Testis (tissue), 2 donors: ENCODE measurements at regions not wholly inside any gene's neighbourhood (a gene's known extent, or its start where the extent isn't known, plus 50 kb on each side); places are given as distances from the start of the nearest gene placed in this dataset.
"Not testable (repeated sequence)": the region's sequence is repeated elsewhere in the genome, so short reads cannot be mapped to it uniquely, and the experiment has no call there.

Experiments
- DNase-seq: peaks from one replicate; pipeline ENCODE4 v3.0.0-alpha.2; 2019
- H3K27ac ChIP-seq, 2 donors: fragments of 200-600 bp; sonication (generic); one replicate each; pipeline ENCODE4 v1.5.1; 2019
- H3K27me3 ChIP-seq: fragments of 200-600 bp; sonication (generic); one replicate; pipeline ENCODE4 v1.5.1; 2019
- H3K36me3 ChIP-seq: fragments of 200-600 bp; sonication (generic); one replicate; pipeline ENCODE4 v1.5.1; 2017; ENCODE audit warnings: low read depth; ENCODE audit errors: missing control alignments
- H3K4me1 ChIP-seq: fragments of 200-600 bp; sonication (generic); one replicate; pipeline ENCODE4 v1.5.1; 2019
- H3K4me3 ChIP-seq, 2 donors: fragments of 200-600 bp; sonication (generic); one replicate each; pipeline ENCODE4 v1.5.1; 2017 to 2019
- H3K9me3 ChIP-seq: fragments of 200-600 bp; sonication (generic); one replicate; pipeline ENCODE4 v1.5.1; 2017
- POLR2A ChIP-seq: fragments of 450-650 bp; IDR thresholded peaks from one replicate; pipeline ENCODE4 v1.6.1; 2017; ENCODE audit warnings: antibody characterized with exemption, mild to moderate bottlenecking, moderate library complexity
- WGBS, 2 donors: methylation state at CpG; one replicate each; pipeline ENCODE4 v1.1.5; 2018; 5-methylcytosine and 5-hydroxymethylcytosine counted together
- intact Hi-C: fragments of 100-400 bp; cut with DNase I; formaldehyde crosslinking; loops from one replicate; pipeline ENCODE4 v1.15.1; 2023; ENCODE audit warnings: low total_unique reads
- TF ChIP-seq, protein P1 (sequence below), 3 experiments: fragments of 450-650 bp in 2 of 3; fragments of 200-600 bp in 1 of 3; sonication (generic) in 1 of 3; IDR thresholded peaks; one replicate each; pipeline ENCODE4 v1.5.1; 2016 to 2019; ENCODE audit warnings: antibody characterized with exemption in 3 of 3, mild to moderate bottlenecking in 2 of 3, moderate library complexity in 1 of 3

DNA sequence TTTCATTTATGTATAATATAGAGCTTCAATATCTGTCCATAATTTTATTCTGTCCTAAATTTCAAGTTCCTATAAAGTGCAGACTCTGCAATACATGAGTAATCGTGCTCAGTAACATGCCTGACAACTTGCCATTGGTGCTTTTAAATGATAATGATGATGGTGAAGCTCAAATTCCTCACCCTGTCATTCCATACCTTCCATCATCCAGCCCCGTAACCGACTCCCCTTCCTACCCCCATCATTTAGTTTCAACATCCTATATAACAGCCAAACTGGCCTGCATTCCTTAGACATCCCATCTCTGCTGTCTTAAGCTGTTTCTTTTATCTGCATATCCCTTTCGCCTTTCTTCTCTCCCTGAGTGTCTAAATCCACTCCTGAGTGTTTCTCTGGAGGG is 67.2 kb upstream of the DLG1 start:
- no peaks in the 10 kb centered on the region for H3K4me1 ChIP-seq
- H3K9me3 ChIP-seq, result no peaks in the 10 kb centered on the region
- intact Hi-C loops, result no loop called here
- no peak for DNase-seq
- no peak overlapping the region for H3K27ac ChIP-seq
- H3K36me3 ChIP-seq, result no peaks in the 10 kb centered on the region
- H3K4me3 ChIP-seq, result no peak overlapping the region
- no peaks in the 10 kb centered on the region for H3K27me3 ChIP-seq
- 91% methylated on average over 4 of the region's 4 CpGs for WGBS, 2 donors
- TF ChIP-seq, protein P1, sequence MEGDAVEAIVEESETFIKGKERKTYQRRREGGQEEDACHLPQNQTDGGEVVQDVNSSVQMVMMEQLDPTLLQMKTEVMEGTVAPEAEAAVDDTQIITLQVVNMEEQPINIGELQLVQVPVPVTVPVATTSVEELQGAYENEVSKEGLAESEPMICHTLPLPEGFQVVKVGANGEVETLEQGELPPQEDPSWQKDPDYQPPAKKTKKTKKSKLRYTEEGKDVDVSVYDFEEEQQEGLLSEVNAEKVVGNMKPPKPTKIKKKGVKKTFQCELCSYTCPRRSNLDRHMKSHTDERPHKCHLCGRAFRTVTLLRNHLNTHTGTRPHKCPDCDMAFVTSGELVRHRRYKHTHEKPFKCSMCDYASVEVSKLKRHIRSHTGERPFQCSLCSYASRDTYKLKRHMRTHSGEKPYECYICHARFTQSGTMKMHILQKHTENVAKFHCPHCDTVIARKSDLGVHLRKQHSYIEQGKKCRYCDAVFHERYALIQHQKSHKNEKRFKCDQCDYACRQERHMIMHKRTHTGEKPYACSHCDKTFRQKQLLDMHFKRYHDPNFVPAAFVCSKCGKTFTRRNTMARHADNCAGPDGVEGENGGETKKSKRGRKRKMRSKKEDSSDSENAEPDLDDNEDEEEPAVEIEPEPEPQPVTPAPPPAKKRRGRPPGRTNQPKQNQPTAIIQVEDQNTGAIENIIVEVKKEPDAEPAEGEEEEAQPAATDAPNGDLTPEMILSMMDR (IDR thresholded peaks at IDR 0.05), result no peak
- no peak for TF ChIP-seq POLR2A

GRCh38 chr3:197364410-197365071 is 66.1 kb upstream of the DLG1 start:
- no peak overlapping the region for H3K27ac ChIP-seq
- no peak for TF ChIP-seq POLR2A
- TF ChIP-seq, protein P1 (IDR thresholded peaks at IDR 0.05), result no peak
- H3K27me3 ChIP-seq, result no peaks in the 10 kb centered on the region
- no peaks in the 10 kb centered on the region for H3K4me1 ChIP-seq
- DNase-seq, result no peak
- no peak overlapping the region for H3K4me3 ChIP-seq
- no peaks in the 10 kb centered on the region for H3K9me3 ChIP-seq
- intact Hi-C loops, result no loop called here
- H3K36me3 ChIP-seq, result no peaks in the 10 kb centered on the region
- WGBS, 2 donors, result 69 to 81% methylated on average over 9 of the region's 9 CpGs

DNA sequence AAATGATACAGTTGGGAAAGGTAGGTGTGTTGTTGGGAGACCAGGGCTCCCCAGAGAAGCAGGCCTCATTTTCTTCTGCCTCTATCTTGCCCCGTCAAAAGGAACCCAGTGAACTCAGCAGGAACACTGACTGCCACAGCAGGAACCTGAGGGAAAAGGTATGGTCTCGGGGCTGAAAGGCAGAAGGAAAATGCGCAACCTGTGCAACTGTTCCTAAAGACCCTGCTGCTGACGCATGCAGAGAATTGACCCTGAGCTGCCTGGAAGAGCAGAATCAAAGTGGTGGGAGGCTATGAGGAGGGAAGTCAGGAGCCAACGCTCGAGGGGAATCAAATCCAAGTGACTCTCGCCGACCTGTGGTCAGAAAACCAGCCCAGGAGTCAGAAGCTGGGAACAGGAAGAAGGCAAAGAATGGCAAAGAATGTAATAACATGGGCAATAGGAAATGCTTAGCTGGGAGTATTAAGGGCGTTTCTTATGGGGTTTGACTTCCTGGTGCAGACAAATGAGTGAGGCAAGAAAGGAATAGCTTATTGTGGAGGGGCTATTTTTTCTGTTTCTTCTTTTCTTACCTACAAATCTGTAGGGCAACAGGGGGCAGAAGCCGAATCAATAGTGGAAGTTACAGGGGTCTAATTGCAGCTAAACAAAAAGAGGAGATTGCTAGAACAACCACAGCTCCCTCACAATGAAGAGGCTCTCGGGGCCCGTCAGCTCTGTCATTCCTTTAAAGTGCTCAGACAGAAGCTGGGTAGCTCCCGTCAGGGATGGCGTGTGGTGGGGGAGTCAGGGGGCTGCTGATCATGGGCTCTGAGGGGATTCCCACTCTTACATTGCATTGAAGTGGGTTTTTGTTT is 65.4 kb upstream of the DLG1 start:
- no peak for DNase-seq
- Histone ChIP-seq H3K27me3 (no peaks in the 10 kb centered on the region), H3K9me3 (no peaks in the 10 kb centered on the region), H3K27ac (no peak overlapping the region), H3K4me1 (no peaks in the 10 kb centered on the region), H3K36me3 (no peaks in the 10 kb centered on the region), H3K4me3 (no peak overlapping the region)
- 80 to 85% methylated on average over 14 of the region's 14 CpGs for WGBS, 2 donors
- intact Hi-C loops, result no loop called here
- TF ChIP-seq POLR2A, result no peak
- TF ChIP-seq, protein P1 (IDR thresholded peaks at IDR 0.05), result no peak

- Histone ChIP-seq H3K4me3 (no peak overlapping the region), H3K9me3 (no peaks in the 10 kb centered on the region), H3K36me3 (no peaks in the 10 kb centered on the region), H3K27me3 (no peaks in the 10 kb centered on the region), H3K4me1 (no peaks in the 10 kb centered on the region), H3K27ac (no peak overlapping the region)
- no peak for DNase-seq
- TF ChIP-seq, protein P1 (IDR thresholded peaks at IDR 0.05), result no peak
- TF ChIP-seq POLR2A, result no peak
- intact Hi-C loops, result no loop called here
- 68 to 69% methylated on average over 2 of the region's 2 CpGs for WGBS, 2 donors
These were observed 63.7 kb upstream of the DLG1 start for GRCh38 chr3:197362081-197362480.

GRCh38 chr3:197360095-197360494 is 61.7 kb upstream of the DLG1 start:
- H3K36me3 ChIP-seq, DNase-seq, intact Hi-C loops, H3K9me3 ChIP-seq, H3K4me3 ChIP-seq, H3K4me1 ChIP-seq, H3K27me3 ChIP-seq, H3K27ac ChIP-seq: not testable (repeated sequence)
- 93 to 100% methylated on average over 3 of the region's 3 CpGs for WGBS, 2 donors

GRCh38 chr3:197359476-197359875 is 61.1 kb upstream of the DLG1 start:
- H3K4me1 ChIP-seq, H3K27me3 ChIP-seq, H3K4me3 ChIP-seq, H3K27ac ChIP-seq, intact Hi-C loops, H3K36me3 ChIP-seq, DNase-seq, H3K9me3 ChIP-seq: not testable (repeated sequence)
- 93 to 95% methylated on average over 3 of the region's 3 CpGs for WGBS, 2 donors
